Stimulated activated naive CD8-positive, alpha-beta T cell treated with anti-CD3 and anti-CD28 coated beads, Interleukin-15, amount 100 ng/mL, for 72 hours (primary cell): ENCODE measurements at regions not wholly inside any gene's neighbourhood (a gene's known extent, or its start where the extent isn't known, plus 50 kb on each side); places are given as distances from the start of the nearest gene placed in this dataset.
A peak's percentile ranks its signal among the peaks of the same experiment; 100 is the strongest.

ENCODE experiments used
- ATAC-seq: fragments of 150-1000 bp; cut with Tn5 transposase; 2 replicates; pipeline ENCODE4 v1.10.0; 2021; ENCODE audit warnings: mild to moderate bottlenecking, moderate library complexity
- DNase-seq, 2 donors: peaks; one replicate each; pipeline ENCODE4 v3.0.0; 2021 to 2022
- H3K27ac Mint-ChIP-seq, 2 donors: one replicate each; pipeline ENCODE4 v1.8.0; 2022; ENCODE audit warnings: mild to moderate bottlenecking in 2 of 2, mixed read lengths in 2 of 2, moderate library complexity in 2 of 2
- H3K27me3 Mint-ChIP-seq: one replicate; pipeline ENCODE4 v1.8.0; 2022; ENCODE audit warnings: mixed read lengths
- H3K4me1 Mint-ChIP-seq: one replicate; pipeline ENCODE4 v1.8.0; 2022; ENCODE audit warnings: mild to moderate bottlenecking, mixed read lengths
- H3K4me3 Mint-ChIP-seq, 2 donors: one replicate each; pipeline ENCODE4 v1.8.0; 2022; ENCODE audit warnings: mild to moderate bottlenecking in 2 of 2, mixed read lengths in 2 of 2, moderate library complexity in 1 of 2
- H3K9me3 Mint-ChIP-seq, 2 donors: one replicate each; pipeline ENCODE4 v1.8.0; 2022; ENCODE audit warnings: mixed read lengths in 2 of 2

GRCh38 chr2:2520401-2520811 is 189.3 kb upstream of the MYT1L start:
- H3K9me3 Mint-ChIP-seq, result peaks cover 7 to 11% of the 10 kb centered on the region in 2 donors
- no peak overlapping the region for H3K27ac Mint-ChIP-seq
- no peak for ATAC-seq
- H3K27me3 Mint-ChIP-seq, result peaks cover 21% of the 10 kb centered on the region
- no peak overlapping the region for H3K4me3 Mint-ChIP-seq
- no peak for DNase-seq
- H3K4me1 Mint-ChIP-seq, result no peaks in the 10 kb centered on the region

DNA sequence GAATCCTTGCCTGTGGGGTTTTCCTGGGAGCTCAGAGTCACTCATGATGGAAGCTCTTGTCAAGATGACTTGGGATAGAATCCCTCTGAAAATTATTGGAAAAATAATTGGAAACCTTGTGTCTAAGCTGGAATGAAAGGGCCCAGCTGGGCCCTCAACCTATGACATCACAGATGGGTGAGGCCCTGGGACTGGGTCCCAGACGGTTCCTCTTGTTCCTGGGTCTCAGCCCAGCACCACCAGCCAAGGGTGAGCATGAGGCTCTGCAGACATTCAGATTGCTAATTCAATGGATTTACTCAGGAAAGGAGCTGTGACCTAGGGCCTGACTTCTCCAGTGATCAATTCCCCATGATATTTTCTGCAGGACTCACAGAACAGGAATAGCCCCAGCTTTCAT is 188.3 kb upstream of the MYT1L start:
- Mint-ChIP-seq H3K4me3 (no peak overlapping the region), H3K9me3 (peaks cover 7 to 11% of the 10 kb centered on the region in 2 donors), H3K4me1 (no peaks in the 10 kb centered on the region), H3K27me3 (peaks cover 21% of the 10 kb centered on the region), H3K27ac (no peak overlapping the region)
- DNase-seq (no peak), ATAC-seq (no peak)

DNA sequence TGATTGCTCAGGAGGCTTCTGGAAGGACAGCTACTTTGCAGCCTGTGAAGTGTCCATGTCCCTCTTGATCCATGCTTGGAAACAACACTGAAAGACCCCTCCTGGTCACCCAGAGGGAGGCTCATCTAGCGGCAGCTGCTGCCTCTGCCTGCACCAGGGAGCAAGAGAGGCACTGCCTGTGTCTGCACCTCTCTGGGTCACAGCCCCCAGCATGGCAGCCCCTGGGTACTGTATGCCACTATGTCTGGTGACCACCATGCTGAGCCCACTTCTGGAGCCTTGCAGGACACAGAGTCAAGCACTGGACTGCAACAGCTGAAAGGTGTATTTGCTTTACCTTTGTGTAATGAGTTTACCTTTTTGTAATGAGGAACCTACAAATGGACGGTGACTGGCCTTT is 186.3 kb upstream of the MYT1L start:
- H3K4me1 Mint-ChIP-seq, result no peaks in the 10 kb centered on the region
- H3K27me3 Mint-ChIP-seq, result peaks cover 21% of the 10 kb centered on the region
- H3K27ac Mint-ChIP-seq, result no peak overlapping the region
- DNase-seq (no peak), ATAC-seq (no peak)
- no peak overlapping the region for H3K4me3 Mint-ChIP-seq
- H3K9me3 Mint-ChIP-seq, result peaks cover 7 to 11% of the 10 kb centered on the region in 2 donors

DNA sequence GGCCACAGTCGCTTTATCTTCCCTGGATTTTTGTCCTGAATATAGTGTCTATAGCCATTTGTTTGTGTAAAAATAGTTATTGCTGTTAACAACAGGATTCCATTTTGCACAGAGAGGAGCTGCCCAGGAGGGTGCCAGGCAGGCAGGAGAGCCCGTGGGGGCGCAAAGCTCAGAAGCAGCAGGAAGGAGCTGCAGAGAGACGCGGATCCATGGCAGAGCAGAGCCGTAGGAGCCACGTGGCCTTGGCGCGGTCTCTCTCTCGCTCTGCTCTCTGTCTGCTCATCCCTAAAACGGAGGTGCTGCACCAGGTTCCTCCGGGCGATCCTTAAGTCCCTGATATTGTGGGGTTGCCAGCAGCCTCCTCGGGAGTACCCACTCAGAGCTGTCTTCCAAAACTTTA is 185.3 kb upstream of the MYT1L start:
- H3K4me3 Mint-ChIP-seq, result no peak overlapping the region
- H3K4me1 Mint-ChIP-seq, result no peaks in the 10 kb centered on the region
- H3K9me3 Mint-ChIP-seq, result peaks cover 0 to under 1% of the 10 kb centered on the region in 2 donors
- no peak overlapping the region for H3K27ac Mint-ChIP-seq
- peaks cover 16% of the 10 kb centered on the region for H3K27me3 Mint-ChIP-seq
- DNase-seq (no peak), ATAC-seq (no peak)

GRCh38 chr2:2512931-2513330 is 181.9 kb upstream of the MYT1L start:
- Mint-ChIP-seq H3K9me3 (no peaks in the 10 kb centered on the region), H3K4me3 (no peak overlapping the region), H3K27ac (no peak overlapping the region), H3K27me3 (peaks cover 25% of the 10 kb centered on the region), H3K4me1 (no peaks in the 10 kb centered on the region)
- ATAC-seq (no peak), DNase-seq (no peak)

GRCh38 chr2:2507417-2507997 is 176.4 kb upstream of the MYT1L start:
- Mint-ChIP-seq H3K27ac (peak overlapping the region in 1 of 2 donors; percentile 19), H3K4me3 (no peak overlapping the region), H3K4me1 (no peaks in the 10 kb centered on the region), H3K27me3 (peaks cover 17% of the 10 kb centered on the region), H3K9me3 (no peaks in the 10 kb centered on the region)
- ATAC-seq (no peak), DNase-seq (no peak)

GRCh38 chr2:2506536-2506935 is 175.5 kb upstream of the MYT1L start:
- DNase-seq (no peak), ATAC-seq (no peak)
- Mint-ChIP-seq H3K9me3 (no peaks in the 10 kb centered on the region), H3K4me1 (no peaks in the 10 kb centered on the region), H3K27ac (no peak overlapping the region), H3K27me3 (peaks cover 12% of the 10 kb centered on the region), H3K4me3 (no peak overlapping the region)

DNA sequence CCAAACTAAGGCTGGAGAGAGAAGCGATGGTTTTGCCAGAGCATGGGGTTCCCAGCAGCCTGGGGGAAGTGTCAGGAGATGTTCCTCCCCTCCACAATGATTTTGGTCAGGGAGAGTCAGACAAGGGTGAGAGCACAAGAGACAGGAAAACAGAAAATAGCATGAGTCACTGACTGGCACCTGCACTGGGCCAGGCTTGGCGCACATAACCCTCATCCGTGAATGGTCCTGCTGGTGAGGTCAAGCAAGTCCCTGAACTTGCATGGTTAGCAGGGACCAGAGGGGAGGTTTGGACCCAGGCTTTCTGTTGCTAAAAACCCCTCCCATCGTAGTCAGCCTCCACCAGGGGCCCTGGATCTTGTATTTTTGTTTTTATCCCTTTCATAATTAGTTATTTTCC is 174.5 kb upstream of the MYT1L start:
- Mint-ChIP-seq H3K9me3 (no peaks in the 10 kb centered on the region), H3K4me3 (no peak overlapping the region), H3K4me1 (no peaks in the 10 kb centered on the region), H3K27me3 (peaks cover 8% of the 10 kb centered on the region), H3K27ac (no peak overlapping the region)
- ATAC-seq, result no peak
- DNase-seq, result no peak

- no peaks in the 10 kb centered on the region for H3K27me3 Mint-ChIP-seq
- no peak overlapping the region for H3K4me3 Mint-ChIP-seq
- no peak overlapping the region for H3K27ac Mint-ChIP-seq
- ATAC-seq (no peak), DNase-seq (no peak)
- H3K9me3 Mint-ChIP-seq, result no peaks in the 10 kb centered on the region
- no peaks in the 10 kb centered on the region for H3K4me1 Mint-ChIP-seq
Measured at GRCh38 chr2:2503864-2504418, 172.9 kb upstream of the MYT1L start.

- no peaks in the 10 kb centered on the region for H3K27me3 Mint-ChIP-seq
- no peak for ATAC-seq
Measured at GRCh38 chr2:2502201-2502549, 171.1 kb upstream of the MYT1L start.

GRCh38 chr2:2501454-2502200 is 170.6 kb upstream of the MYT1L start:
- no peaks in the 10 kb centered on the region for H3K9me3 Mint-ChIP-seq
- no peaks in the 10 kb centered on the region for H3K4me1 Mint-ChIP-seq
- no peak for DNase-seq
- no peak overlapping the region for H3K27ac Mint-ChIP-seq
- no peaks in the 10 kb centered on the region for H3K27me3 Mint-ChIP-seq
- H3K4me3 Mint-ChIP-seq, result no peak overlapping the region
- no peak for ATAC-seq

More at GRCh38 chr2:2502201-2502549, 171.1 kb upstream of the MYT1L start:
- H3K27ac Mint-ChIP-seq, result no peak overlapping the region
- DNase-seq, result no peak
- no peaks in the 10 kb centered on the region for H3K9me3 Mint-ChIP-seq
- no peak overlapping the region for H3K4me3 Mint-ChIP-seq
- H3K4me1 Mint-ChIP-seq, result no peaks in the 10 kb centered on the region

DNA sequence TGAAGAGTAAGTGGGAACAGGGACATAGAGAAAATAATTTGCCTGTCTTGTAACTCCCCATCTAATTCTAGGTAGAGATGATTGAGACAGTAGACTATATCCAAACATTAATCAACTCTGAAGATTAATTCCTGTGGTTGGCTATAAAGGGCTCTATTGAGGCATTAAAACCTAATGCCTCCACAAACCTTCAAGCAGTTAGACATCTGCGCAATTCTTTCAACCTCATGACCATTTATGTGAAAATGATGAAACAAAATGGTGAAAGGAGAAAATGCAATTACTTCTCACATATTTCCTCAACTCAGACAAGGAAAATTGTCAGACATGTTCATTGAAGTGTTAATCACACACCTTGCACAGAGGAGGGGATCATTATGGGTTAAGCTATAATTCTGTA is 164.5 kb upstream of the MYT1L start:
- Mint-ChIP-seq H3K4me3 (no peak overlapping the region), H3K27ac (no peak overlapping the region), H3K9me3 (no peaks in the 10 kb centered on the region), H3K27me3 (peaks cover 8% of the 10 kb centered on the region), H3K4me1 (no peaks in the 10 kb centered on the region)
- DNase-seq (no peak), ATAC-seq (no peak)

DNA sequence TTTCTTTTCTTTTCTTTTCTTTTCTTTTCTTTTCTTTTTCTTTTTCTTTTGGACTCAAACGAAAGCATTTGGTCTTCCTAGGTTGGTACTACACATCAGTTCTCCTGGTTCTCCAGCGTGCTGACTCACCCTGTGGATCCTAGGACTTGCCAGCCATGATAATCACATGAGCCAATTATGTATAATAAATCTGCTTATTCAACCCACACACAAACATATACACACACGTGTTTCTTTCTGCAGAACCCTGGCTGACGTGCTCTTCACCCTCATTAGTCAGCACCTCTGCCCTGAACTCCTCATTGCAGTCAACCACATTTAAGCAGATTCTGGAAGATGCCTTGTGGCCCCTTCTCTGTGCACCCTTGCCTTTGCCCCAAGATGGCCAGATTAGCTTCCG is 162.4 kb upstream of the MYT1L start:
- H3K4me3 Mint-ChIP-seq, result no peak overlapping the region
- peaks cover 0 to 4% of the 10 kb centered on the region in 2 donors for H3K9me3 Mint-ChIP-seq
- H3K4me1 Mint-ChIP-seq, result no peaks in the 10 kb centered on the region
- DNase-seq, result no peak
- no peak overlapping the region for H3K27ac Mint-ChIP-seq
- H3K27me3 Mint-ChIP-seq, result peaks cover 8% of the 10 kb centered on the region
- no peak for ATAC-seq

DNA sequence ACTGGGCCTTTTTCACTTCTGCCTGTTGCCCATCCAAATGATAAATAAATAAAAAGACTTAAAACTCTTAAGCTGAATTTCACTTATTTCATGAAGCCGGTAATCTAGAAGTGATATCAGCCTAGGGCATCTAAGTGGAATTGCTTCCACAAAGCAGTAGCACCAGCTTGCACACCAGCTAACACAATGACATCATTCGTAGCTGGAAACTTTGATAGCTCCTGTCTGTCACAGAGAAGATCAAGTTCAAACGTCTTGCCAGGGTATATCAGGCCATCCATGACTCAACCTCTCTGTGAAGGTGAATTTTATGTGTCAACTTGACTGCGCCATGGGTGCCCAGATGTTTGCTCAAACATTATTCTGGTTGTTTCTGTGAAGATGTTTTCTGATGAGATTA is 161.7 kb upstream of the MYT1L start:
- Mint-ChIP-seq H3K4me3 (no peak overlapping the region), H3K4me1 (no peaks in the 10 kb centered on the region), H3K27ac (no peak overlapping the region), H3K9me3 (peaks cover 0 to 4% of the 10 kb centered on the region in 2 donors), H3K27me3 (peaks cover 8% of the 10 kb centered on the region)
- DNase-seq, result no peak
- ATAC-seq, result no peak

DNA sequence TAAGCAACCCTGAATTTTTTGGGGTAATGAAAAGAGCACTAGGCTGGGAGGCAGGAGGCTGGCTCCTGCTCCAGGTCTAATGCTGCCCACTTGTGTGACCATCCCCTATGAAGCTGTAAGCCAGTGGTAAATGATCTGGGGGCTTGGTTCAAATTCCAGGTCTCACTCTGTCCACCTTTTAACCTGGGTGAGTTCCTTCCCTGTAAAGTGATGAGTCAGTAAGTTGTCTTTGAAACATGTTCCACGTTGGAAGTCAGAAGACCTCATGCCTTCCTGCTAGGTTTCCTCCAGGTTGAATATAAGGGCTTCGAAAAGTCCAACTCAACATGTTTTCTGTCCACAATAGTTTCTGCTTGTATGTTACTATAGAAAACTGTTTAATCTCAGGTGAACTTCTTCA is 160.9 kb upstream of the MYT1L start:
- Mint-ChIP-seq H3K9me3 (peaks cover 0 to 4% of the 10 kb centered on the region in 2 donors), H3K27ac (no peak overlapping the region), H3K27me3 (peaks cover 8% of the 10 kb centered on the region), H3K4me3 (no peak overlapping the region), H3K4me1 (no peaks in the 10 kb centered on the region)
- DNase-seq (no peak), ATAC-seq (no peak)

DNA sequence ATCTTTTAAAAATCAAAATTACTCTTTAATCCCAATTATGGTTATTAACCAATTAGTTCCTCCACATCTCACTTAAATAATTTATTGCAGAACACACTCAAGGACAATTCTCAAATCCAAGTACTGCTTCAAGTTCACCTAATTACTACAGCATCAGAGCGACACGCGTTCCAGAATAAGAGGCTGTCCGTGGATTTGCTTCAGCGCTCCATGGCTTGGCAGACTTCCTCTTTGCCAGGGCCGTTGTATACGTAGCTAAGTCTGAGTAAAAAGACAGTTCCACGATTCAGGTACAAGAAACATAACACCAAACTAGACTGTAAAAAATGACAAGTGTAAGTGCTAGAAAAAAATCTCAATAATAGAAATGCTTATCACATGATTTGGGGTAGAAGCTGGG is 153.2 kb upstream of the MYT1L start:
- DNase-seq (no peak), ATAC-seq (no peak)
- Mint-ChIP-seq H3K27me3 (peaks cover 9% of the 10 kb centered on the region), H3K4me3 (no peak overlapping the region), H3K4me1 (no peaks in the 10 kb centered on the region), H3K9me3 (no peaks in the 10 kb centered on the region), H3K27ac (no peak overlapping the region)
